PC-9 (cell line): ENCODE measurements at regions not wholly inside any gene's neighbourhood (a gene's known extent, or its start where the extent isn't known, plus 50 kb on each side); places are given as distances from the start of the nearest gene placed in this dataset.
"Not testable (repeated sequence)": the region's sequence is repeated elsewhere in the genome, so short reads cannot be mapped to it uniquely, and the experiment has no call there.

ENCODE experiments used
- EZH2 ChIP-seq: fragments of 200-600 bp; sonication (generic); IDR thresholded peaks from 2 replicates; pipeline ENCODE4 v1.8.0; 2017; ENCODE audit warnings: antibody characterized with exemption, low read depth
- TF ChIP-seq, protein P1 (sequence below): fragments of 200-600 bp; sonication (generic); conservative IDR thresholded peaks from 2 replicates; pipeline ENCODE4 v1.6.1; 2017; ENCODE audit warnings: mixed run types, antibody characterized with exemption, mild to moderate bottlenecking, moderate library complexity

DNA sequence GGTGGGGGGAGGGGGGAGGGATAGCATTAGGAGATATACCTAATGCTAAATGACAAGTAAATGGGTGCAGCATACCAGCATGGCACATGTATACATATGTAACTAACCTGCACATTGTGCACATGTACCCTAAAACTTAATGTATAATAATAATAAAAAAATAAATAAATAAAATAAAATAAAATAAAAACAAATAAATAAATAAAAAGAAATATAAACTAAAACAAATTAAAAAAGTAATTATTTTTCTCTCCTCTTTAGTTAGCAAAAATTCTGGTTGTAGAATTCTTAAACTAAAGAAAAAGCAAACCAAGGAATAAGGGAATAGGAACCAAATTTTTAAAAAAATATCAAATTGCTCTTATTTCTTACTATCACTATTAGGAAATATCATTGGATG, 267.3 kb downstream of the CCER1 start:
- TF ChIP-seq, protein P1, sequence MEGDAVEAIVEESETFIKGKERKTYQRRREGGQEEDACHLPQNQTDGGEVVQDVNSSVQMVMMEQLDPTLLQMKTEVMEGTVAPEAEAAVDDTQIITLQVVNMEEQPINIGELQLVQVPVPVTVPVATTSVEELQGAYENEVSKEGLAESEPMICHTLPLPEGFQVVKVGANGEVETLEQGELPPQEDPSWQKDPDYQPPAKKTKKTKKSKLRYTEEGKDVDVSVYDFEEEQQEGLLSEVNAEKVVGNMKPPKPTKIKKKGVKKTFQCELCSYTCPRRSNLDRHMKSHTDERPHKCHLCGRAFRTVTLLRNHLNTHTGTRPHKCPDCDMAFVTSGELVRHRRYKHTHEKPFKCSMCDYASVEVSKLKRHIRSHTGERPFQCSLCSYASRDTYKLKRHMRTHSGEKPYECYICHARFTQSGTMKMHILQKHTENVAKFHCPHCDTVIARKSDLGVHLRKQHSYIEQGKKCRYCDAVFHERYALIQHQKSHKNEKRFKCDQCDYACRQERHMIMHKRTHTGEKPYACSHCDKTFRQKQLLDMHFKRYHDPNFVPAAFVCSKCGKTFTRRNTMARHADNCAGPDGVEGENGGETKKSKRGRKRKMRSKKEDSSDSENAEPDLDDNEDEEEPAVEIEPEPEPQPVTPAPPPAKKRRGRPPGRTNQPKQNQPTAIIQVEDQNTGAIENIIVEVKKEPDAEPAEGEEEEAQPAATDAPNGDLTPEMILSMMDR = not testable (repeated sequence)
- not testable (repeated sequence) for TF ChIP-seq EZH2
